Cardiac muscle cell (in vitro differentiated cells and primary cell): ENCODE measurements at regions not wholly inside any gene's neighbourhood (a gene's known extent, or its start where the extent isn't known, plus 50 kb on each side); places are given as distances from the start of the nearest gene placed in this dataset.
A peak's percentile ranks its signal among the peaks of the same experiment; 100 is the strongest.

Experiments used
- DNase-seq, 2 donors: peaks; one replicate each; pipeline versions ENCODE4 v3.0.0 to v3.0.0-alpha.2; 2010 to 2017; ENCODE audit warnings: low read depth in 1 of 2, low spot score in 1 of 2
- H3K27ac ChIP-seq: fragments of 200-600 bp; sonication (generic); 2 replicates; pipeline ENCODE4 v1.5.1; 2016
- H3K27me3 ChIP-seq: fragments of 200-600 bp; sonication (generic); 2 replicates; pipeline ENCODE4 v1.6.0; 2016; ENCODE audit warnings: control low read depth
- H3K36me3 ChIP-seq: fragments of 200-600 bp; sonication (generic); 2 replicates; pipeline ENCODE4 v1.5.1; 2016; ENCODE audit warnings: control low read depth
- H3K4me1 ChIP-seq: fragments of 200-600 bp; sonication (generic); 2 replicates; pipeline ENCODE4 v1.8.1; 2017; ENCODE audit warnings: low read depth, mild to moderate bottlenecking, mixed run types
- H3K4me3 ChIP-seq: fragments of 200-600 bp; sonication (generic); 2 replicates; pipeline ENCODE4 v1.5.1; 2016; ENCODE audit warnings: mild to moderate bottlenecking
- H3K9me3 ChIP-seq: fragments of 200-600 bp; sonication (generic); 2 replicates; pipeline ENCODE4 v1.5.1; 2017; ENCODE audit warnings: low read depth, mild to moderate bottlenecking, control low read depth
- CTCF ChIP-seq: IDR thresholded peaks from 2 replicates; pipeline ENCODE4 v1.5.1; 2012; ENCODE audit warnings: low read depth, mild to moderate bottlenecking, low read length

- Histone ChIP-seq H3K36me3 (no peaks in the 10 kb centered on the region), H3K4me3 (no peak overlapping the region), H3K27ac (no peak overlapping the region), H3K27me3 (no peaks in the 10 kb centered on the region), H3K9me3 (no peaks in the 10 kb centered on the region), H3K4me1 (peaks cover 7% of the 10 kb centered on the region)
- DNase-seq: no peak
- TF ChIP-seq CTCF: no peak
These were observed 399.8 kb upstream of the ST6GAL2 start for GRCh38 chr2:107285621-107286299.

GRCh38 chr2:107290041-107290440 lies 404.1 kb upstream of the ST6GAL2 start:
- no peak for TF ChIP-seq CTCF
- Histone ChIP-seq H3K4me3 (no peak overlapping the region), H3K27me3 (no peaks in the 10 kb centered on the region), H3K27ac (no peak overlapping the region), H3K4me1 (peaks cover 7% of the 10 kb centered on the region), H3K36me3 (no peaks in the 10 kb centered on the region), H3K9me3 (no peaks in the 10 kb centered on the region)
- DNase-seq: no peak

- peak in 1 of 2 donors; percentile 42 for DNase-seq
- no peaks in the 10 kb centered on the region for H3K9me3 ChIP-seq
- no peak overlapping the region for H3K27ac ChIP-seq
- TF ChIP-seq CTCF: no peak
- no peaks in the 10 kb centered on the region for H3K27me3 ChIP-seq
- H3K36me3 ChIP-seq: no peaks in the 10 kb centered on the region
- H3K4me1 ChIP-seq: peaks cover 11% of the 10 kb centered on the region
- no peak overlapping the region for H3K4me3 ChIP-seq
These were observed 418.0 kb upstream of the ST6GAL2 start for GRCh38 chr2:107303964-107304363.

- no peak for TF ChIP-seq CTCF
- H3K9me3 ChIP-seq: no peaks in the 10 kb centered on the region
- no peak for DNase-seq
- H3K27me3 ChIP-seq: no peaks in the 10 kb centered on the region
- no peaks in the 10 kb centered on the region for H3K36me3 ChIP-seq
- H3K27ac ChIP-seq: no peak overlapping the region
- peaks cover 11% of the 10 kb centered on the region for H3K4me1 ChIP-seq
- H3K4me3 ChIP-seq: no peak overlapping the region
These were observed 420.0 kb upstream of the ST6GAL2 start for GRCh38 chr2:107305966-107306365.

- TF ChIP-seq CTCF: no peak
- no peak for DNase-seq
- Histone ChIP-seq H3K9me3 (no peaks in the 10 kb centered on the region), H3K27me3 (no peaks in the 10 kb centered on the region), H3K4me1 (peaks cover 11% of the 10 kb centered on the region), H3K4me3 (no peak overlapping the region), H3K36me3 (no peaks in the 10 kb centered on the region), H3K27ac (no peak overlapping the region)
These were observed 420.9 kb upstream of the ST6GAL2 start for GRCh38 chr2:107306881-107307280.
